DND-41 (cell line): ENCODE measurements at regions not wholly inside any gene's neighbourhood (a gene's known extent, or its start where the extent isn't known, plus 50 kb on each side); places are given as distances from the start of the nearest gene placed in this dataset.

Experiments used
- ATAC-seq: fragments of 200-7000 bp; cut with Tn5 transposase; 3 replicates; pipeline ENCODE4 v1.9.1; 2021; ENCODE audit warnings: low read depth; ENCODE audit not compliant: insufficient read depth
- DNase-seq: peaks from one replicate; pipeline ENCODE4 v3.0.0-alpha.2; 2020
- H2AFZ ChIP-seq: 2 replicates; pipeline ENCODE4 v1.6.0; 2012; ENCODE audit warnings: low read depth, low read length
- H3K27ac ChIP-seq: 2 replicates; pipeline ENCODE4 v1.5.1; 2012; ENCODE audit warnings: low read length, inconsistent platforms
- H3K27me3 ChIP-seq: fragments of 200-600 bp; sonication (generic); 2 replicates; pipeline ENCODE4 v1.6.0; 2012; ENCODE audit warnings: low read length, mild to moderate bottlenecking, inconsistent platforms; ENCODE audit not compliant: insufficient read depth, poor library complexity
- H3K36me3 ChIP-seq: 2 replicates; pipeline ENCODE4 v1.5.1; 2012; ENCODE audit warnings: low read length, inconsistent platforms; ENCODE audit not compliant: insufficient read depth
- H3K4me1 ChIP-seq: 2 replicates; pipeline ENCODE4 v1.5.1; 2012; ENCODE audit warnings: mild to moderate bottlenecking, low read length; ENCODE audit not compliant: insufficient read depth
- H3K4me2 ChIP-seq: 2 replicates; pipeline ENCODE4 v1.6.0; 2012; ENCODE audit warnings: mild to moderate bottlenecking, moderate library complexity, low read length, inconsistent platforms; ENCODE audit not compliant: insufficient read depth
- H3K4me3 ChIP-seq, 2 experiments: fragments of 200-600 bp in 1 of 2; shearing (Covaris generic) in 1 of 2; 2 replicates each; pipeline ENCODE4 v1.5.1; 2012 to 2016; ENCODE audit warnings: inconsistent platforms in 2 of 2, low read length in 2 of 2, mild to moderate bottlenecking in 2 of 2, low read depth in 1 of 2, moderate library complexity in 1 of 2
- H3K79me2 ChIP-seq: 2 replicates; pipeline ENCODE4 v1.6.0; 2012; ENCODE audit warnings: low read length, inconsistent platforms; ENCODE audit not compliant: insufficient read depth
- H3K9ac ChIP-seq: 2 replicates; pipeline ENCODE4 v1.6.0; 2012; ENCODE audit warnings: low read depth, mild to moderate bottlenecking, inconsistent platforms, low read length, moderate library complexity
- H3K9me3 ChIP-seq: 2 replicates; pipeline ENCODE4 v1.5.1; 2012; ENCODE audit warnings: low read length, moderate library complexity, mild to moderate bottlenecking, inconsistent platforms; ENCODE audit not compliant: insufficient read depth, severe bottlenecking
- H4K20me1 ChIP-seq: 2 replicates; pipeline ENCODE4 v1.6.0; 2012; ENCODE audit warnings: low read length; ENCODE audit not compliant: insufficient read depth
- EZH2 ChIP-seq: IDR thresholded peaks from 3 replicates; pipeline ENCODE4 v1.6.1; 2012; ENCODE audit warnings: borderline replicate concordance, low read depth, mild to moderate bottlenecking, moderate library complexity, low read length, inconsistent platforms; ENCODE audit not compliant: severe bottlenecking
- TF ChIP-seq, protein P1 (sequence below): IDR thresholded peaks from 2 replicates; pipeline ENCODE4 v1.5.1; 2012; ENCODE audit warnings: borderline replicate concordance, low read length, moderate library complexity, mild to moderate bottlenecking; ENCODE audit not compliant: poor library complexity, severe bottlenecking; ENCODE audit errors: extremely low read depth

DNA sequence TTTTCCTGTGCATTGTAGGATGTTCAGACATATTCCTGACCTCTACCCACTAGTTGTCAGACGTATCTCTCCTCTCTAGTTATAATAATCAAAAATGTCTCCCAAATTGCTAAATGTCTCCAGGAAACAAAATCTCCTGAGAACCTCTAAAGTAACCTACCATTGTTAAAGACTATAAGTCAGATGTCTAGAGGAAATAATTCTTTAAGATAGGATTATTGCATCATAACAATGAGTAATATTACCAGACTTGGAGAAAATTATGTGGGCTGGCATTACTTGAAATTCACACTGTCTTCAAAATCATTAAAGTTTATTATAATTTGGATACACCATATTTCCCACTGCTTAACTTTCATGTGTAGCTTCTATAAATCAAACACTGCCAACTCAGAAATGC is 643.0 kb upstream of the ADGRL2 start:
- TF ChIP-seq, protein P1, sequence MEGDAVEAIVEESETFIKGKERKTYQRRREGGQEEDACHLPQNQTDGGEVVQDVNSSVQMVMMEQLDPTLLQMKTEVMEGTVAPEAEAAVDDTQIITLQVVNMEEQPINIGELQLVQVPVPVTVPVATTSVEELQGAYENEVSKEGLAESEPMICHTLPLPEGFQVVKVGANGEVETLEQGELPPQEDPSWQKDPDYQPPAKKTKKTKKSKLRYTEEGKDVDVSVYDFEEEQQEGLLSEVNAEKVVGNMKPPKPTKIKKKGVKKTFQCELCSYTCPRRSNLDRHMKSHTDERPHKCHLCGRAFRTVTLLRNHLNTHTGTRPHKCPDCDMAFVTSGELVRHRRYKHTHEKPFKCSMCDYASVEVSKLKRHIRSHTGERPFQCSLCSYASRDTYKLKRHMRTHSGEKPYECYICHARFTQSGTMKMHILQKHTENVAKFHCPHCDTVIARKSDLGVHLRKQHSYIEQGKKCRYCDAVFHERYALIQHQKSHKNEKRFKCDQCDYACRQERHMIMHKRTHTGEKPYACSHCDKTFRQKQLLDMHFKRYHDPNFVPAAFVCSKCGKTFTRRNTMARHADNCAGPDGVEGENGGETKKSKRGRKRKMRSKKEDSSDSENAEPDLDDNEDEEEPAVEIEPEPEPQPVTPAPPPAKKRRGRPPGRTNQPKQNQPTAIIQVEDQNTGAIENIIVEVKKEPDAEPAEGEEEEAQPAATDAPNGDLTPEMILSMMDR, result no peak
- no peak for TF ChIP-seq EZH2
- H3K36me3 ChIP-seq, result no peaks in the 10 kb centered on the region
- no peak overlapping the region for H3K4me2 ChIP-seq
- DNase-seq, result no peak
- no peak overlapping the region for H3K27ac ChIP-seq
- no peak overlapping the region for H3K9ac ChIP-seq
- H3K9me3 ChIP-seq, result no peaks in the 10 kb centered on the region
- H3K27me3 ChIP-seq, result no peaks in the 10 kb centered on the region
- no peaks in the 10 kb centered on the region for H3K4me1 ChIP-seq
- H3K4me3 ChIP-seq, result no peak overlapping the region
- no peak for ATAC-seq
- H2AFZ ChIP-seq, result no peak overlapping the region
- H4K20me1 ChIP-seq, result no peaks in the 10 kb centered on the region
- H3K79me2 ChIP-seq, result no peaks in the 10 kb centered on the region

DNA sequence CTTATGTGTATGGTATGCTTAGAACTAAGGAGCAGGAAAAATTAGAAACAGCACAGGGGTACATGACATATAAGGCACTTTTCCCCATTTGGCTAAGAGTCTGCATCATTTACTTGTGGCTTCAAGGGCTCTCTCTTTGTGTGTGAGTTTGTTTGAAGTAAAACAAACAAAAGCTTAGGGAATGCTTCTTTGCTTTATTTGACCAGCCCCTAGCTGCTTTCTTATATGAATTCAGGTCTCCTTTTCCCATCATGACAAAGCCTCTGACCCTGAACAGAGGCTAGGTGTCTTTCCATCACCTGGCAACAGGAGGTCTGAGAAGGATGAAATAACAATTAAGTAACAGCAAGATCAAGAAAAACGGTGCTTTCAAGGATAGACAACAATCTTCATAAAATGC is 643.8 kb upstream of the ADGRL2 start:
- Histone ChIP-seq H3K36me3 (no peaks in the 10 kb centered on the region), H3K9me3 (no peaks in the 10 kb centered on the region)

DNA sequence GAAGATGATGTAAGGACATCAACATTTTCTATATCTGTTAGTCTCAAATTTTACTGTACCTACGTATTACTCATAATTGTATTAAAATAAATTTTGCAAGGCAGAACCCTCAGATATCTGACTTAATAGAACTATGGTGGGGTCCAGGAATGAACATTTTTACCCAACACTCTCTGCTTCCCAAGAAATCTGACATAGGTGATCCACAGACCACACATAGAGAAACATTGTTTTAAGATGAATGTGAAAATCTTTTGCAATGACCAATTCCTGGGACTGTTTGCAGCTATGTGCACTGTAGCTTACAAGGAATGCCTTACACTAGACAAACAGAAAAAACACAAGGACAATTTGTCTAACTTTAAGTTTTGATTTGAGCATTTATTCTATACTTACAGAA is 645.6 kb upstream of the ADGRL2 start:
- Histone ChIP-seq H4K20me1 (no peaks in the 10 kb centered on the region), H3K4me2 (no peak overlapping the region), H3K4me1 (no peaks in the 10 kb centered on the region), H3K9ac (no peak overlapping the region), H3K27ac (no peak overlapping the region), H3K27me3 (no peaks in the 10 kb centered on the region), H3K9me3 (no peaks in the 10 kb centered on the region), H3K36me3 (no peaks in the 10 kb centered on the region), H3K79me2 (no peaks in the 10 kb centered on the region), H2AFZ (no peak overlapping the region), H3K4me3 (no peak overlapping the region)
- no peak for ATAC-seq
- TF ChIP-seq, protein P1, result no peak
- no peak for TF ChIP-seq EZH2
- no peak for DNase-seq

More for the DNA sequence above, 643.8 kb upstream of the ADGRL2 start:
- Histone ChIP-seq H3K4me1 (no peaks in the 10 kb centered on the region), H3K4me2 (no peak overlapping the region), H3K79me2 (no peaks in the 10 kb centered on the region), H2AFZ (no peak overlapping the region), H3K9ac (no peak overlapping the region), H3K27me3 (no peaks in the 10 kb centered on the region), H4K20me1 (no peaks in the 10 kb centered on the region), H3K27ac (no peak overlapping the region), H3K4me3 (no peak overlapping the region)
- no peak for DNase-seq
- ATAC-seq, result no peak
- no peak for TF ChIP-seq EZH2
- TF ChIP-seq, protein P1, result no peak

DNA sequence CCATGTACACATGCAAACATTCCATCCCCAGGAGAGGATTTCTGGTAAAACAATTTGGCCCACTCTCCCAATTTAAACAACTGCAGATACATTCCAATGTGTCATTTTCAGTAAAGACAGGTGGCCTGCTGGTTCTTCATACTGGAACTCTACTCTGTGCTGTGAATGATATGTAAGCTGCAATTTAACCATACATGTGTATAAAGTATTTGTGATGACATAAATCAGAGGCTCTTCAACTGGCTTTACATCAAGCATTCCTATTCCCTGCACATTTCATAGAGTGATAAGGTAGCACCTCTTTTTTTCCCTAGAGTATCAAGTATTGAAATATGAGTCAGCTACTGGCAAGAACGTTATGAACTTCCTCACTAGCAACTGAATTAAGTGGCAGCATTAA is 649.5 kb upstream of the ADGRL2 start:
- Histone ChIP-seq H3K79me2 (no peaks in the 10 kb centered on the region), H3K9ac (no peak overlapping the region), H3K4me1 (no peaks in the 10 kb centered on the region), H3K27me3 (no peaks in the 10 kb centered on the region), H3K9me3 (no peaks in the 10 kb centered on the region), H2AFZ (no peak overlapping the region), H3K27ac (no peak overlapping the region), H3K4me3 (no peak overlapping the region), H4K20me1 (no peaks in the 10 kb centered on the region), H3K36me3 (no peaks in the 10 kb centered on the region), H3K4me2 (no peak overlapping the region)
- DNase-seq (no peak), ATAC-seq (no peak)
- TF ChIP-seq, protein P1, result no peak
- no peak for TF ChIP-seq EZH2
